Right cardiac atrium (tissue), 5 donors: ENCODE measurements at regions not wholly inside any gene's neighbourhood (a gene's known extent, or its start where the extent isn't known, plus 50 kb on each side); places are given as distances from the start of the nearest gene placed in this dataset.

Experiments used
- ATAC-seq, 2 donors: fragments of 200-7000 bp; cut with Tn5 transposase; one replicate each; pipeline versions ENCODE4 v1.8.0 to v1.9.1; 2020; ENCODE audit warnings: moderate library complexity in 2 of 2, mild to moderate bottlenecking in 1 of 2
- DNase-seq, 3 donors: peaks; one replicate each; pipeline ENCODE4 v3.0.0-alpha.2; 2020
- H3K27ac ChIP-seq: one replicate; pipeline ENCODE4 v1.5.1; 2013; ENCODE audit warnings: mild to moderate bottlenecking, low read length, control low read depth, moderate library complexity
- H3K27me3 ChIP-seq: one replicate; pipeline ENCODE4 v1.6.1; 2013; ENCODE audit not compliant: control insufficient read depth, insufficient read depth
- H3K4me1 ChIP-seq: one replicate; pipeline ENCODE4 v1.6.1; 2013; ENCODE audit warnings: low read length; ENCODE audit not compliant: control insufficient read depth, insufficient read depth
- H3K4me3 ChIP-seq: one replicate; pipeline ENCODE4 v1.5.1; 2013; ENCODE audit warnings: low read length, control low read depth
- H3K9me3 ChIP-seq: one replicate; pipeline ENCODE4 v1.6.1; 2013; ENCODE audit warnings: low read length; ENCODE audit not compliant: control insufficient read depth
- WGBS: extraction: QIAGEN DNeasy Blood & Tissue Kit; methylation state at CpG from one replicate; pipeline ENCODE4 v1.1.7; 2013; 5-methylcytosine and 5-hydroxymethylcytosine counted together
- intact Hi-C, 4 donors: fragments of 100-400 bp; cut with DNase I; formaldehyde crosslinking; loops; one replicate each; pipeline versions ENCODE4 v1.11.0 to v1.14.0; 2022 to 2023
- donor health status: healthy with polysubstance abuse.
- donor health status: DM: no; HTN: yes; CAD: no.
- donor health status: DM: no; HTN: no; CAD: no.
- donor health status: DM: no; HTN: yes; CAD: no; lungs with severe emphysema.
- donor health status: DM: yes; HTN: yes; CAD: no.

- WGBS: 70% methylated on average over 4 of the region's 4 CpGs
- Histone ChIP-seq H3K9me3 (no peaks in the 10 kb centered on the region), H3K27ac (no peak overlapping the region), H3K27me3 (no peaks in the 10 kb centered on the region), H3K4me1 (no peaks in the 10 kb centered on the region), H3K4me3 (no peak overlapping the region)
- intact Hi-C loops: no loop called here
- DNase-seq: no peak
- no peak for ATAC-seq
These were observed 67.0 kb upstream of the ZRANB2 start for GRCh38 chr1:71147637-71148360.

GRCh38 chr1:71135571-71135970 lies 54.7 kb upstream of the ZRANB2 start:
- H3K9me3 ChIP-seq: no peaks in the 10 kb centered on the region
- intact Hi-C loops: no loop called here
- DNase-seq (no peak), ATAC-seq (no peak)
- no peaks in the 10 kb centered on the region for H3K27me3 ChIP-seq
- H3K4me3 ChIP-seq: no peak overlapping the region
- no peaks in the 10 kb centered on the region for H3K4me1 ChIP-seq
- H3K27ac ChIP-seq: no peak overlapping the region
- WGBS: 72% methylated on average over 2 of the region's 2 CpGs
